Ectodermal cell (in vitro differentiated cells): ENCODE measurements at regions not wholly inside any gene's neighbourhood (a gene's known extent, or its start where the extent isn't known, plus 50 kb on each side); places are given as distances from the start of the nearest gene placed in this dataset.
"Not testable (repeated sequence)": the region's sequence is repeated elsewhere in the genome, so short reads cannot be mapped to it uniquely, and the experiment has no call there.

Experiments
- H3K27ac ChIP-seq: 2 replicates; pipeline ENCODE4 v1.7.0; 2013; ENCODE audit warnings: mild to moderate bottlenecking, low read depth, low read length; ENCODE audit not compliant: insufficient read depth, poor library complexity, severe bottlenecking
- H3K27me3 ChIP-seq: 2 replicates; pipeline ENCODE4 v1.7.0; 2013; ENCODE audit warnings: mild to moderate bottlenecking, low read length; ENCODE audit not compliant: insufficient read depth, control insufficient read depth, poor library complexity, severe bottlenecking
- H3K36me3 ChIP-seq: one replicate; pipeline ENCODE4 v1.7.0; 2013; ENCODE audit warnings: low read length; ENCODE audit not compliant: control insufficient read depth, insufficient read depth
- H3K4me1 ChIP-seq: one replicate; pipeline ENCODE4 v1.7.0; 2013; ENCODE audit warnings: low read length; ENCODE audit not compliant: control insufficient read depth, insufficient read depth
- H3K4me3 ChIP-seq: 2 replicates; pipeline ENCODE4 v1.7.0; 2013; ENCODE audit warnings: low read depth, low read length, control low read depth; ENCODE audit not compliant: insufficient read depth
- H3K9me3 ChIP-seq: 2 replicates; pipeline ENCODE4 v1.7.0; 2013; ENCODE audit warnings: mild to moderate bottlenecking, low read length, moderate library complexity; ENCODE audit not compliant: control insufficient read depth
- WGBS, 2 experiments: methylation state at CpG; one replicate each; pipeline ENCODE4 v1.1.7; 2013; ENCODE audit warnings: missing lambda C conversion rate in 2 of 2; 5-methylcytosine and 5-hydroxymethylcytosine counted together

DNA sequence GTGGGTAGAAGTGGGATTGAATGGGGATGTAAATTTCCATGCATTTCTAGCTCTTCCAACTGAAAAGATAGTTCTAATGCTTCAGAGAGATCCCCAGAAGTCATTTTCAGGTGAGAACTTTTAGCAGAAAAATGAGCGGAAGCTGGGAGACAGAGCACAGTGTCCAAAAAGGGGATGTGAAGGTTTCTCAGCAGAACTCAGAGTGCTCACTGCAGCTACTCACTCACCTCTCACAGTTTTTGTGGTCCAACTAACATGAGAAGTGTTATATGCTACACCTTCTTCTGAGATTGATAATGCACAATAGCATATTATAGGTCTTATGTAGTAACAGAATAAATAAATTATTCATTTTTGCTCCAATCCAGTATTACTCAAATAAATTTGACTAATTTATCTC lies 519.2 kb upstream of the HS3ST5 start:
- Histone ChIP-seq H3K9me3 (no peaks in the 10 kb centered on the region), H3K27ac (no peak overlapping the region), H3K4me1 (no peaks in the 10 kb centered on the region), H3K4me3 (no peak overlapping the region), H3K27me3 (no peaks in the 10 kb centered on the region), H3K36me3 (no peaks in the 10 kb centered on the region)
- 86 to 98% methylated on average over 1 of the region's 1 CpG for WGBS, 2 experiments

DNA sequence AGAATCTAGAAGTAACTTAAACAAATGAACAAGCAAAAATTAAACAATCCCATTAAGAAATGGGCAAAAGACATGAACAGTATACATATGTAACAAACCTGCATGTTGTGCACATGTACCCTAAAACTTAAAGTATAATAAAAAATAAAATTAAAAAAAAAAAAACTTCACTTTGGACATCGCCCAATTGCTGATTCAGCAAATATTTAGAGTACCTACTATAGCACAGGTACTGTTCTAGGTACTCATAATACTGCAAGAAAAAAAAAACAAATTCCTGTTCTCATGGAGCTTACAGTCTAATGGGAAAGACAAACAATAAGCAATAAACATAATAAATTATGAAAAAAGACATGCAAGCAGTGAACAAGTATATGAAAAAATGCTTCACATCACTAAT lies 501.5 kb upstream of the HS3ST5 start:
- H3K4me3 ChIP-seq = no peak overlapping the region
- H3K27me3 ChIP-seq = no peaks in the 10 kb centered on the region
- H3K36me3 ChIP-seq = no peaks in the 10 kb centered on the region
- no peaks in the 10 kb centered on the region for H3K9me3 ChIP-seq
- no peak overlapping the region for H3K27ac ChIP-seq
- H3K4me1 ChIP-seq = no peaks in the 10 kb centered on the region
- 100% methylated on average over 1 of the region's 1 CpG for WGBS, 2 experiments

DNA sequence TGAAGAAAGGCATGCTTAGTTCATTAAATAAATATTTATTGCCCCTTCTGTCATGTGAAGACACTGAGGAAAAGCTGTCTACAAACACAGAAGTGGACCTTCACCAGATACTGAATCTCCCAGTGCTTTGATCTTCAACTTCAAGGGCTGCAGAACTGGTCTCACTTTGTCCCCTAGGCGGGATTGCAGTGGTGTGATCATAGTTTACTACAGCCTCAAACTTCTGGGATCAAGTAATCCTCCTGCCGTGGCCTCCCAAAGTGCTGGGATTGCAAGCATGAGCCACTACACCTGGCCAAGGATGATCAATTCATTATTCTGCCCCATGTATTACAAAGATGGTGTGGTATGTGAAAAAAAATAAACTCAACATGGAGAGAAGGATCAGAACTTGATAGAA lies 496.2 kb upstream of the HS3ST5 start:
- H3K4me3 ChIP-seq = no peak overlapping the region
- H3K27me3 ChIP-seq = no peaks in the 10 kb centered on the region
- 92 to 97% methylated on average over 2 of the region's 2 CpGs for WGBS, 2 experiments
- no peaks in the 10 kb centered on the region for H3K9me3 ChIP-seq
- no peaks in the 10 kb centered on the region for H3K36me3 ChIP-seq
- no peak overlapping the region for H3K27ac ChIP-seq
- H3K4me1 ChIP-seq = no peaks in the 10 kb centered on the region

DNA sequence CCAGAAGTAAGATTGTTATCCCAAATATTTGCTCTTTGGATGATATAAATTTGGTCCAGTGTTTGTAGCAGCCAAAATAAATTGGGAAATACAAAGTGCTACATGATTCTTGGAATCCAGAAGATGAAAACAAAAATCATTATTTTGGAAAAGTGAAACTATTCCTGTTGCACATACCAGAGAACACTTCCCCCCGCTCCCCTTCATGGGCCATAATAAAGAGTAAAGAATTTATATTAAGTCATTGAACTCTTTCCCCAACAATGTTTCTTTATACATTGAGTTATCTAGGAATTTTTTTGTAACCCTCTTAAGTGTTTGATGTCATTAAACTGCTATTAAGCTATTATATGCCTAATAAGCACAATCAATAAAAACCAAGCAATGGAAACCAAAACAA lies 490.4 kb upstream of the HS3ST5 start:
- H3K36me3 ChIP-seq = no peaks in the 10 kb centered on the region
- H3K4me1 ChIP-seq = no peaks in the 10 kb centered on the region
- no peak overlapping the region for H3K27ac ChIP-seq
- WGBS, 2 experiments = 100% methylated on average over 1 of the region's 1 CpG; no CpG with 5 or more reads in 1 of the 2 experiments
- no peaks in the 10 kb centered on the region for H3K27me3 ChIP-seq
- H3K4me3 ChIP-seq = no peak overlapping the region
- no peaks in the 10 kb centered on the region for H3K9me3 ChIP-seq

DNA sequence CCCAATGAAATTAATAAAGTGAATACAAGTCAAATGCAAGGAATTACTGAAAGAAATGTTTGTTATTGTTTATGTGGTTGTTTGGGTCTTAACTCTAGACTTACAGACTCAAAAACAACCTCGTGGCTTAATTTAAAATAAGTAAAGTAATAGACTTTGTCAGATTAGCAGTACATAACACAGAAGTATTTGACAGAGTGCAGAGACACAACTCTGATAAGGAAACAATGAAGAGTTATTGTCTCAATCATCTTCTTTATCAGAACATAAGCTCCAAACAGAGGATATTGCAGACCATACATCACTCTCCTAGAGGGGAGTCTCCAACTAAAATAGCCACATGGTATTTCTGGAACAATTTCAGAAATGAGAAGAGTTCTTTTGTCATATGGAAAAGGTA lies 487.7 kb upstream of the HS3ST5 start:
- Histone ChIP-seq H3K4me1 (no peaks in the 10 kb centered on the region), H3K36me3 (no peaks in the 10 kb centered on the region), H3K27ac (no peak overlapping the region), H3K4me3 (no peak overlapping the region), H3K27me3 (no peaks in the 10 kb centered on the region), H3K9me3 (no peaks in the 10 kb centered on the region)
- WGBS, 2 experiments = 86% methylated on average over 1 of the region's 1 CpG; no CpG with 5 or more reads in 1 of the 2 experiments

DNA sequence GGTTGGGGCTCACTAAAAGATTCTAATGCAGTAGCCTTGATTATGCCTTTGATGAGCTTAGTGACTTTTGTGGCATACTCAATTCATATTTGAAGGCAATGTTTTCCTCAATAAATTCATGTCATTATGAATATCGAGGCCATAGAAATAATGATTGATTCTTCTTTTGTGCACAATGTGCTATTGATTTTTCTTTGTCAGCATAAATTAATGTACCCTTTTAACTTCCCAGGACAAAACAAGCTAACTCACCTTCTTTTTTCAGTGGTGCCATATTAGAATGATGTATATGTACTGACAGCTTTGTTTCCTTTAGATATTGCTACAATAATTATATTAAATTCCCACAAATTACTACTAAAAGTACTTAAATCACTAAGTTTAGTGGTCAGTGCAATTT lies 484.3 kb upstream of the HS3ST5 start:
- no peaks in the 10 kb centered on the region for H3K4me1 ChIP-seq
- H3K27me3 ChIP-seq = no peaks in the 10 kb centered on the region
- 80 to 88% methylated on average over 1 of the region's 1 CpG for WGBS, 2 experiments
- H3K27ac ChIP-seq = no peak overlapping the region
- no peaks in the 10 kb centered on the region for H3K36me3 ChIP-seq
- no peaks in the 10 kb centered on the region for H3K9me3 ChIP-seq
- no peak overlapping the region for H3K4me3 ChIP-seq

DNA sequence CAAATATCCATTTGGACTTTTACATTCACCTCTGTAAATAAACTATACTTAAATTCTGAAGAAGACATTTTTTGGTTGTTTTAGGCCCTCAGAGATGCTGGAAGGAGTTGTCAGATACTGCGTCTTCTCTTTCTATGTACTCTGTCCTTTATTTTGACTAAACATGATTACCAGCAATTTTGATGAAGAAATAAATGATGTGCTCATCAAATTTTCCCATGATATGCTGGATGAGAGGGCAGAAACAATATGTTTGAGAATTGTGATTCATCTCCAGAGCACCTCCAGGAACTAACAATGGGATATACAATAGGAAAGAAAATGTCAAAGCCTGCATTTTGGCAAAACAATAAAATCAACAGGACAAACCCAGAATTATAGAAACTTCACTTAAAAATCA lies 481.6 kb upstream of the HS3ST5 start:
- 93% methylated on average over 1 of the region's 1 CpG; no CpG with 5 or more reads in 1 of the 2 experiments for WGBS, 2 experiments
- H3K9me3 ChIP-seq = no peaks in the 10 kb centered on the region
- H3K4me3 ChIP-seq = no peak overlapping the region
- no peaks in the 10 kb centered on the region for H3K4me1 ChIP-seq
- H3K27ac ChIP-seq = no peak overlapping the region
- H3K27me3 ChIP-seq = no peaks in the 10 kb centered on the region
- no peaks in the 10 kb centered on the region for H3K36me3 ChIP-seq

DNA sequence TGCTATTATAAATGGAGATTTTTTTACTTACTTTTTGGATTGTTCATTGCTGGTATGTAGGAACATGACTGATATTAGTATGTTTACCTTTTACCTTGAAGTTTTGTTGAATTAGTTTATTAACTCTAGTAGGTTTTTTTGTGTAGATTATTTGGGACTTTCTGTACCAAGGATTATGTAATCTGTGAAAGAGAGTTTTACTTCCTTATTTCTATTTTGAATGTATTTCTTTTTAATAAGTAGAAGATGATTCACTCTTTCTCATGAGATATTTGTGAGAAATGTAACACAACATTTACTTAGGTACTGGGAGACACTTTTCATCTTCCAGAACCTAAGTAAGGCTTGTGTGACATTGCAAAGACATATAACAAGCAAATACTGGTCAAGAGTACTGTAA lies 473.9 kb upstream of the HS3ST5 start:
- no peaks in the 10 kb centered on the region for H3K27me3 ChIP-seq
- H3K36me3 ChIP-seq = no peaks in the 10 kb centered on the region
- no peak overlapping the region for H3K27ac ChIP-seq
- H3K9me3 ChIP-seq = no peaks in the 10 kb centered on the region
- no peaks in the 10 kb centered on the region for H3K4me1 ChIP-seq
- no peak overlapping the region for H3K4me3 ChIP-seq

DNA sequence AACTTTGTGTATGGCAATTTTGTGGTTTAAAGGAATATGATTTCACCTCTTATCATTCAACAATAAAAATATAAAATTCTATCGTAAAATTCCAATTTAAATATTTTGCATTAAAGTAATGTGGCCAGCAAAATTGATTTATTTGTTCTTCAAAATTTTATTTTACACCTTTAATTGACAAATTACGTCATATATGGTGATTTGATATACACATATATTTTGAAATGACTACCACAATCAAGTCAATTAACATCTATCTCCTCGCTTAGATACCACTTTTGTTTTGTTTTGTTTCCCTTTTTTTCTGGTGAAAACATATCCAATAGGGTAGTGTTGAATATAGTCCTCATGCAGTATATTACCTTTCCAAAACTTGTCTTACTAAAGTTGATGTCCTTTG lies 467.6 kb upstream of the HS3ST5 start:
- H3K9me3 ChIP-seq = no peaks in the 10 kb centered on the region
- no CpG with 5 or more reads among the region's 3 CpGs for WGBS, 2 experiments
- no peaks in the 10 kb centered on the region for H3K4me1 ChIP-seq
- H3K27me3 ChIP-seq = no peaks in the 10 kb centered on the region
- no peak overlapping the region for H3K4me3 ChIP-seq
- no peak overlapping the region for H3K27ac ChIP-seq
- H3K36me3 ChIP-seq = no peaks in the 10 kb centered on the region

DNA sequence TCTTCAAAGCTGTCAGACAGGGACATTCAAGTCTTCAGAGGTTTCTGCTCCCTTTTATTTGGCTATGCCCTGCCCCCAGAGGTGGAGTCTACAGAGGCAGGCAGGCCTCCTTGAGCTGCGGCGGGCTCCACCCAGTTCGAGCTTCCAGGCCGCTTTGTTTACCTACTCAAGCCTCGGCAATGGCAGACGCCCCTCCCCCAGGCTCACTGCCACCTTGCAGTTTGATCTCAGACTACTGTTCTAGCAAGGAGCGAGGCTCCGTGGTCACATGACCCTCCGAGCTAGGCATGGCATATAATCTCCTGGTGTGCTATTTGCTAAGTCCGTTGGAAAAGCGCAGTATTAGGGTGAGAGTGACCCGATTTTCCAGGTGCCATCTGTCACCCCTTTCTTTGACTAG lies 462.6 kb upstream of the HS3ST5 start:
- H3K4me1 ChIP-seq, H3K4me3 ChIP-seq, H3K27ac ChIP-seq, H3K36me3 ChIP-seq, H3K9me3 ChIP-seq, H3K27me3 ChIP-seq: not testable (repeated sequence)
- WGBS, 2 experiments = 94 to 95% methylated on average over 12 of the region's 12 CpGs

DNA sequence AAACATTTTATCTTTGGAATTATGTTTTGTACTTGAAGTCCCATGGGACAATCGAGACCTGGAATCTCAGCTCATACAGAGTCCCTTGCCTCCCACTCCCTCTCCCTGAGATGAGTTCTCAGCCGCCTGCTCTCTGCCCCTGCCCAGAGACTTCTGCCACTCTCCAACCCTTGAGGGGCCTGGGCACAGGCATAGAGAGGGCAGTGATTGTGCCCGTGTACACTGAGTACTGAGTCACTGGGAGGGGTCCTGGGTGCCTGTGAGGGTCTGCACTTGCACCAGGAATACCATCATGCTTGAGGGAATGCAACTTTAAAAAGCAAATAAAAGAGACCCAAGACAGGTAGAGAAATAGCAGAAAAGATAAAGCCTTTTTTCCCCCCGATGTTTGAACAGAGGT lies 453.8 kb upstream of the HS3ST5 start:
- WGBS, 2 experiments = 86 to 89% methylated on average over 4 of the region's 4 CpGs
- no peaks in the 10 kb centered on the region for H3K36me3 ChIP-seq
- no peaks in the 10 kb centered on the region for H3K27me3 ChIP-seq
- H3K27ac ChIP-seq = no peak overlapping the region
- H3K4me3 ChIP-seq = no peak overlapping the region
- H3K4me1 ChIP-seq = peaks cover 8% of the 10 kb centered on the region
- no peaks in the 10 kb centered on the region for H3K9me3 ChIP-seq
